ENCODE measurements at regions not wholly inside any gene's neighbourhood (a gene's known extent, or its start where the extent isn't known, plus 50 kb on each side); places are given as distances from the start of the nearest gene placed in this dataset.
"Not testable (repeated sequence)": the region's sequence is repeated elsewhere in the genome, so short reads cannot be mapped to it uniquely, and the experiment has no call there.

DNA sequence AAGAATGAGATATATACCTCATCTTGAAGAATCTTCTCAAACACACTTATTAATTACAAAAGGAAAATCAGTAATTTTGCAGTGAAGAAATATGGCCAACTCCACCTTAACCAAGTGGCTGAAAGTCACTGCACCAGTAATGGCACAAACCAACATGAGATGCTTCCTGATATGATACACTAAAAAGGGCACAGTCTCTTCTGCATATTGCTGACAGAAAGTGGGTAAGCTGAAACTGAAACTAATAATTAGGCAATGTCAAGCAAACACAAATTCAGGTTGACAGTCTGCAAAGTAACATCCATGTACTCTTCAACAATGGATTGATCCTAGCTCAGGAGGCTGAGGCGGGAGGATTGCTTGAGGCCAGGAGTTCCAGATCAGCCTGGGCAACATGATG lies 56.1 kb downstream of the ZNF22 start:
- peaks cover 10% of the 10 kb centered on the region for H3K4me1 Mint-ChIP-seq
- POLR2A ChIA-PET; H3K27me3 Mint-ChIP-seq (ENCODE audit: low read depth); ATAC-seq; CTCF ChIA-PET; H3K4me3 Mint-ChIP-seq; DNase-seq (ENCODE audit: low spot score); H3K9me3 Mint-ChIP-seq; H3K27ac Mint-ChIP-seq; H3K36me3 Mint-ChIP-seq: not testable (repeated sequence)
- 0 out of 2 replicates have a peak, but pooled peaks have one; percentile 20 for TF ChIP-seq ZNF121 (CRISPR knock-in tag; IDR thresholded peaks at IDR 0.05)

DNA sequence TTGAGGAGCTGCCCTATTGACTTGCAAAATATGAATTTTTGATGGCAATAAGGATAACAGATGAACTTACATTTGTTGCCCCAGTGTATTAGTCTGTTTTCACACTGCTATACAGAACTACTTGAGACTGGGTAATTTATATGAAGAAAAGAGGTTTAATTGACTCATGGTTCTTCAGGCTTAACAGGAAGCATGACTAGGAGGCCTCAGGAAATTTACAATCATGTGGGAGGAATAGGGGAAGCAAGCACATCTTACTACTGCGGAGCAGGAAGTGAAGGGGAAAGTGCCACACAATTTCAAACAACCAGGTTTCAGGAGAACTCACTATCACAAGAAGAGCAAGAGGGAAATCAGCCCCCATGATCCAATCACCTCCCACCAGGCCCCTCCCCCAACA lies 57.9 kb downstream of the ZNF22 start:
- H3K4me1 Mint-ChIP-seq: peaks cover 15% of the 10 kb centered on the region
- DNase-seq (ENCODE audit: low spot score): no peak
- no peak overlapping the region for H3K27ac Mint-ChIP-seq
- POLR2A ChIA-PET: no interaction called here
- no peaks in the 10 kb centered on the region for H3K27me3 Mint-ChIP-seq (ENCODE audit: low read depth)
- TF ChIP-seq ZBTB21 (CRISPR knock-in tag; IDR thresholded peaks at IDR 0.05; ENCODE audit: borderline replicate concordance) (no peak), GTF2I (CRISPR knock-in tag; conservative IDR thresholded peaks at IDR 0.05) (no peak), GABPB1 (CRISPR knock-in tag; IDR thresholded peaks at IDR 0.05) (no peak)
- TF ChIP-seq, protein P1, sequence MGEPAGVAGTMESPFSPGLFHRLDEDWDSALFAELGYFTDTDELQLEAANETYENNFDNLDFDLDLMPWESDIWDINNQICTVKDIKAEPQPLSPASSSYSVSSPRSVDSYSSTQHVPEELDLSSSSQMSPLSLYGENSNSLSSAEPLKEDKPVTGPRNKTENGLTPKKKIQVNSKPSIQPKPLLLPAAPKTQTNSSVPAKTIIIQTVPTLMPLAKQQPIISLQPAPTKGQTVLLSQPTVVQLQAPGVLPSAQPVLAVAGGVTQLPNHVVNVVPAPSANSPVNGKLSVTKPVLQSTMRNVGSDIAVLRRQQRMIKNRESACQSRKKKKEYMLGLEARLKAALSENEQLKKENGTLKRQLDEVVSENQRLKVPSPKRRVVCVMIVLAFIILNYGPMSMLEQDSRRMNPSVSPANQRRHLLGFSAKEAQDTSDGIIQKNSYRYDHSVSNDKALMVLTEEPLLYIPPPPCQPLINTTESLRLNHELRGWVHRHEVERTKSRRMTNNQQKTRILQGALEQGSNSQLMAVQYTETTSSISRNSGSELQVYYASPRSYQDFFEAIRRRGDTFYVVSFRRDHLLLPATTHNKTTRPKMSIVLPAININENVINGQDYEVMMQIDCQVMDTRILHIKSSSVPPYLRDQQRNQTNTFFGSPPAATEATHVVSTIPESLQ (CRISPR knock-in tag; IDR thresholded peaks at IDR 0.05): no peak
- TF ChIP-seq, protein P2, sequence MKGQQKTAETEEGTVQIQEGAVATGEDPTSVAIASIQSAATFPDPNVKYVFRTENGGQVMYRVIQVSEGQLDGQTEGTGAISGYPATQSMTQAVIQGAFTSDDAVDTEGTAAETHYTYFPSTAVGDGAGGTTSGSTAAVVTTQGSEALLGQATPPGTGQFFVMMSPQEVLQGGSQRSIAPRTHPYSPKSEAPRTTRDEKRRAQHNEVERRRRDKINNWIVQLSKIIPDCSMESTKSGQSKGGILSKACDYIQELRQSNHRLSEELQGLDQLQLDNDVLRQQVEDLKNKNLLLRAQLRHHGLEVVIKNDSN (CRISPR knock-in tag; IDR thresholded peaks at IDR 0.05): no peak
- no peak overlapping the region for H3K4me3 Mint-ChIP-seq
- ATAC-seq: no peak
- CTCF ChIA-PET: no interaction called here
- H3K9me3 Mint-ChIP-seq: 0 out of 2 replicates have a peak, but pooled peaks cover 4% of the 10 kb centered on the region
- H3K36me3 Mint-ChIP-seq: no peaks in the 10 kb centered on the region

DNA sequence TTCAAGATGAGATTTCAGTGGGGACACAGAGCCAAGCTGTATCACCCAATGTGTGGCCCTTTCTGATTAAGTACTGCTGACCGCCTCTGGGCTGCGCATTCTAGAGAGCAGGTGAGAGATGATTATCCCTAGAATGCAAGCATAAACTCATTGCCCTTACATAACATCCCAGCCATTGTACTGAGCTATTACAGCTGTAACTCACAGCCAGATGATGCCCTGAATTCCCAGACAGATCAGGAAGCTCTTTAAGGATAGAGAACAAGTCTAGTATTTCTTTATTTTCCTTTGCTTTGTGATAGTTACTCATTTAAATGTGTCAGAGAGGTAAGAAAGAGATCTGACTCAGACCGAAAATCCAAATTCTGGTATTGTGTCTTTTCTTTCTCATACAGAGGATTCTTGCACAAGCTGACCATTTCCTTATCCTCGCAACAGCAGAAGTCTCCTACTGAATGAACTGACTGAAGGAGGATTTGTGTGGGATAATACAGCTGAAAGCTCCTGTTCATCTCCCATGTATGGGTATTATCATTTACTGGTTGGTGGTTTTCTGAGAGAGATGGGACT lies 58.4 kb downstream of the ZNF22 start:
- POLR2A ChIA-PET: no interaction called here
- CTCF ChIA-PET: no interaction called here
- ATAC-seq: no peak
- Mint-ChIP-seq H3K27me3 (ENCODE audit: low read depth) (no peaks in the 10 kb centered on the region), H3K9me3 (0 out of 2 replicates have a peak, but pooled peaks cover 4% of the 10 kb centered on the region), H3K36me3 (no peaks in the 10 kb centered on the region), H3K4me3 (no peak overlapping the region), H3K4me1 (peaks cover 19% of the 10 kb centered on the region), H3K27ac (no peak overlapping the region)
- no peak for DNase-seq (ENCODE audit: low spot score)
- TF ChIP-seq SMAD4 (CRISPR knock-in tag; IDR thresholded peaks at IDR 0.05) (no peak), TCF7 (CRISPR knock-in tag; IDR thresholded peaks at IDR 0.05; ENCODE audit: low read depth) (no peak), ZNF121 (CRISPR knock-in tag; IDR thresholded peaks at IDR 0.05) (no peak)
- TF ChIP-seq, protein P3, sequence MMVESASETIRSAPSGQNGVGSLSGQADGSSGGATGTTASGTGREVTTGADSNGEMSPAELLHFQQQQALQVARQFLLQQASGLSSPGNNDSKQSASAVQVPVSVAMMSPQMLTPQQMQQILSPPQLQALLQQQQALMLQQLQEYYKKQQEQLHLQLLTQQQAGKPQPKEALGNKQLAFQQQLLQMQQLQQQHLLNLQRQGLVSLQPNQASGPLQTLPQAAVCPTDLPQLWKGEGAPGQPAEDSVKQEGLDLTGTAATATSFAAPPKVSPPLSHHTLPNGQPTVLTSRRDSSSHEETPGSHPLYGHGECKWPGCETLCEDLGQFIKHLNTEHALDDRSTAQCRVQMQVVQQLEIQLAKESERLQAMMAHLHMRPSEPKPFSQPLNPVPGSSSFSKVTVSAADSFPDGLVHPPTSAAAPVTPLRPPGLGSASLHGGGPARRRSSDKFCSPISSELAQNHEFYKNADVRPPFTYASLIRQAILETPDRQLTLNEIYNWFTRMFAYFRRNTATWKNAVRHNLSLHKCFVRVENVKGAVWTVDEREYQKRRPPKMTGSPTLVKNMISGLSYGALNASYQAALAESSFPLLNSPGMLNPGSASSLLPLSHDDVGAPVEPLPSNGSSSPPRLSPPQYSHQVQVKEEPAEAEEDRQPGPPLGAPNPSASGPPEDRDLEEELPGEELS (CRISPR knock-in tag; IDR thresholded peaks at IDR 0.05): no peak
- TF ChIP-seq, protein P4, sequence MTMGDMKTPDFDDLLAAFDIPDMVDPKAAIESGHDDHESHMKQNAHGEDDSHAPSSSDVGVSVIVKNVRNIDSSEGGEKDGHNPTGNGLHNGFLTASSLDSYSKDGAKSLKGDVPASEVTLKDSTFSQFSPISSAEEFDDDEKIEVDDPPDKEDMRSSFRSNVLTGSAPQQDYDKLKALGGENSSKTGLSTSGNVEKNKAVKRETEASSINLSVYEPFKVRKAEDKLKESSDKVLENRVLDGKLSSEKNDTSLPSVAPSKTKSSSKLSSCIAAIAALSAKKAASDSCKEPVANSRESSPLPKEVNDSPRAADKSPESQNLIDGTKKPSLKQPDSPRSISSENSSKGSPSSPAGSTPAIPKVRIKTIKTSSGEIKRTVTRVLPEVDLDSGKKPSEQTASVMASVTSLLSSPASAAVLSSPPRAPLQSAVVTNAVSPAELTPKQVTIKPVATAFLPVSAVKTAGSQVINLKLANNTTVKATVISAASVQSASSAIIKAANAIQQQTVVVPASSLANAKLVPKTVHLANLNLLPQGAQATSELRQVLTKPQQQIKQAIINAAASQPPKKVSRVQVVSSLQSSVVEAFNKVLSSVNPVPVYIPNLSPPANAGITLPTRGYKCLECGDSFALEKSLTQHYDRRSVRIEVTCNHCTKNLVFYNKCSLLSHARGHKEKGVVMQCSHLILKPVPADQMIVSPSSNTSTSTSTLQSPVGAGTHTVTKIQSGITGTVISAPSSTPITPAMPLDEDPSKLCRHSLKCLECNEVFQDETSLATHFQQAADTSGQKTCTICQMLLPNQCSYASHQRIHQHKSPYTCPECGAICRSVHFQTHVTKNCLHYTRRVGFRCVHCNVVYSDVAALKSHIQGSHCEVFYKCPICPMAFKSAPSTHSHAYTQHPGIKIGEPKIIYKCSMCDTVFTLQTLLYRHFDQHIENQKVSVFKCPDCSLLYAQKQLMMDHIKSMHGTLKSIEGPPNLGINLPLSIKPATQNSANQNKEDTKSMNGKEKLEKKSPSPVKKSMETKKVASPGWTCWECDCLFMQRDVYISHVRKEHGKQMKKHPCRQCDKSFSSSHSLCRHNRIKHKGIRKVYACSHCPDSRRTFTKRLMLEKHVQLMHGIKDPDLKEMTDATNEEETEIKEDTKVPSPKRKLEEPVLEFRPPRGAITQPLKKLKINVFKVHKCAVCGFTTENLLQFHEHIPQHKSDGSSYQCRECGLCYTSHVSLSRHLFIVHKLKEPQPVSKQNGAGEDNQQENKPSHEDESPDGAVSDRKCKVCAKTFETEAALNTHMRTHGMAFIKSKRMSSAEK (CRISPR knock-in tag; IDR thresholded peaks at IDR 0.05; ENCODE audit: borderline replicate concordance): no peak
